GM23248 (cell line): ENCODE measurements at regions not wholly inside any gene's neighbourhood (a gene's known extent, or its start where the extent isn't known, plus 50 kb on each side); places are given as distances from the start of the nearest gene placed in this dataset.

ENCODE experiments used
- EZH2 ChIP-seq: fragments of 200-600 bp; sonication (generic); IDR thresholded peaks from 2 replicates; pipeline ENCODE4 v1.6.1; 2018; ENCODE audit warnings: antibody characterized with exemption, mild to moderate bottlenecking; ENCODE audit not compliant: insufficient read depth, poor library complexity, severe bottlenecking
- EZH2phosphoT487 ChIP-seq: fragments of 200-600 bp; sonication (generic); IDR thresholded peaks from 2 replicates; pipeline ENCODE4 v1.6.1; 2018; ENCODE audit warnings: antibody characterized with exemption, moderate library complexity, mild to moderate bottlenecking, low read depth; ENCODE audit not compliant: insufficient read depth

- TF ChIP-seq EZH2 (no peak), EZH2phosphoT487 (no peak)
Measured at GRCh38 chr10:31154996-31155395, 123.3 kb upstream of the ZNF438 start.
